ENCODE measurements at regions not wholly inside any gene's neighbourhood (a gene's known extent, or its start where the extent isn't known, plus 50 kb on each side); places are given as distances from the start of the nearest gene placed in this dataset.

DNA sequence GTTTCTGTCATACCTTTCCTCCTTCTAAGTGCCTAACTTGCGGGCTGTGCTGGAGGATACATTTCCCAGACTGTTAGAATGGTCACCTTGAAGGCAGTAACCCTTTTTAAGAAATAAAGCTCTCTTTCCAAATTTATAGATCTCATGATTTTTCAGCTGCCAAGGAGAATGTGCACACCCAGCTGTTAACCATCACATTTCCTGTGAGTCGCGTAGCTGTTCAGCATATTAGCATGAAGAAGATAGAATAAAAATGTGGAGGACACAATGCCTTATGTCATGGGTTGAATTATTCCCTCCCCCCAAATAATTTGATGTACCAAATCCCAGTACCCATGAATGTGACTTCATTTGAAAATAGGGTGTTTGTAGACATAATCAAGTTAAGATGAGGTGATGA lies 729.4 kb downstream of the MTRR start:
- TF ChIP-seq, protein P1, sequence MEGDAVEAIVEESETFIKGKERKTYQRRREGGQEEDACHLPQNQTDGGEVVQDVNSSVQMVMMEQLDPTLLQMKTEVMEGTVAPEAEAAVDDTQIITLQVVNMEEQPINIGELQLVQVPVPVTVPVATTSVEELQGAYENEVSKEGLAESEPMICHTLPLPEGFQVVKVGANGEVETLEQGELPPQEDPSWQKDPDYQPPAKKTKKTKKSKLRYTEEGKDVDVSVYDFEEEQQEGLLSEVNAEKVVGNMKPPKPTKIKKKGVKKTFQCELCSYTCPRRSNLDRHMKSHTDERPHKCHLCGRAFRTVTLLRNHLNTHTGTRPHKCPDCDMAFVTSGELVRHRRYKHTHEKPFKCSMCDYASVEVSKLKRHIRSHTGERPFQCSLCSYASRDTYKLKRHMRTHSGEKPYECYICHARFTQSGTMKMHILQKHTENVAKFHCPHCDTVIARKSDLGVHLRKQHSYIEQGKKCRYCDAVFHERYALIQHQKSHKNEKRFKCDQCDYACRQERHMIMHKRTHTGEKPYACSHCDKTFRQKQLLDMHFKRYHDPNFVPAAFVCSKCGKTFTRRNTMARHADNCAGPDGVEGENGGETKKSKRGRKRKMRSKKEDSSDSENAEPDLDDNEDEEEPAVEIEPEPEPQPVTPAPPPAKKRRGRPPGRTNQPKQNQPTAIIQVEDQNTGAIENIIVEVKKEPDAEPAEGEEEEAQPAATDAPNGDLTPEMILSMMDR (IDR thresholded peaks at IDR 0.05): no peak
- TF ChIP-seq POLR2A (IDR thresholded peaks at IDR 0.05) (no peak), POLR2AphosphoS5 (IDR thresholded peaks at IDR 0.05) (no peak)
